ENCODE measurements at regions not wholly inside any gene's neighbourhood (a gene's known extent, or its start where the extent isn't known, plus 50 kb on each side); places are given as distances from the start of the nearest gene placed in this dataset.
"Not testable (repeated sequence)": the region's sequence is repeated elsewhere in the genome, so short reads cannot be mapped to it uniquely, and the experiment has no call there.

- DNase-seq (ENCODE audit: low read depth, low spot score) = peak; percentile 51
Observed at GRCh38 chr5:93359296-93359959, 221.6 kb downstream of the NR2F1-AS1 start.

- DNase-seq (ENCODE audit: low read depth, low spot score) = no peak
Observed at GRCh38 chr5:93358176-93358575, 222.8 kb downstream of the NR2F1-AS1 start.

- DNase-seq (ENCODE audit: low read depth, low spot score) = no peak
Observed at GRCh38 chr5:93357686-93358085, 223.3 kb downstream of the NR2F1-AS1 start.

GRCh38 chr5:93355691-93356090 lies 225.3 kb downstream of the NR2F1-AS1 start:
- no peak for DNase-seq (ENCODE audit: low read depth, low spot score)

GRCh38 chr5:93352186-93352585 lies 228.8 kb downstream of the NR2F1-AS1 start:
- DNase-seq (ENCODE audit: low read depth, low spot score) = no peak

- DNase-seq (ENCODE audit: low read depth, low spot score) = peak; percentile 59
Observed at GRCh38 chr5:93349613-93350012, 231.4 kb downstream of the NR2F1-AS1 start.

GRCh38 chr5:93348231-93348630 lies 232.8 kb downstream of the NR2F1-AS1 start:
- peak; percentile 90 for DNase-seq (ENCODE audit: low read depth, low spot score)

- not testable (repeated sequence) for DNase-seq (ENCODE audit: low read depth, low spot score)
Observed at GRCh38 chr5:93346850-93347249, 234.2 kb downstream of the NR2F1-AS1 start.

GRCh38 chr5:93346301-93346700 lies 234.7 kb downstream of the NR2F1-AS1 start:
- DNase-seq (ENCODE audit: low read depth, low spot score) = no peak

- no peak for DNase-seq (ENCODE audit: low read depth, low spot score)
Observed at GRCh38 chr5:93343570-93343969, 237.4 kb downstream of the NR2F1-AS1 start.

GRCh38 chr5:93342563-93343061 lies 238.4 kb downstream of the NR2F1-AS1 start:
- no peak for DNase-seq (ENCODE audit: low read depth, low spot score)

- DNase-seq (ENCODE audit: low read depth, low spot score) = no peak
Observed at GRCh38 chr5:93340881-93341280, 240.1 kb downstream of the NR2F1-AS1 start.

- no peak for DNase-seq (ENCODE audit: low read depth, low spot score)
Observed at GRCh38 chr5:93337138-93337537, 243.9 kb downstream of the NR2F1-AS1 start.

GRCh38 chr5:93336330-93337110 lies 244.5 kb downstream of the NR2F1-AS1 start:
- no peak for DNase-seq (ENCODE audit: low read depth, low spot score)

- DNase-seq (ENCODE audit: low read depth, low spot score) = no peak
Observed at GRCh38 chr5:93331863-93332262, 249.2 kb downstream of the NR2F1-AS1 start.

GRCh38 chr5:93331241-93331640 lies 249.8 kb downstream of the NR2F1-AS1 start:
- no peak for DNase-seq (ENCODE audit: low read depth, low spot score)

- DNase-seq (ENCODE audit: low read depth, low spot score) = no peak
Observed at GRCh38 chr5:93330506-93330905, 250.5 kb downstream of the NR2F1-AS1 start.

GRCh38 chr5:93329756-93330155 lies 251.3 kb downstream of the NR2F1-AS1 start:
- no peak for DNase-seq (ENCODE audit: low read depth, low spot score)

- no peak for DNase-seq (ENCODE audit: low read depth, low spot score)
Observed at GRCh38 chr5:93328833-93329232, 252.2 kb downstream of the NR2F1-AS1 start.

- DNase-seq (ENCODE audit: low read depth, low spot score) = no peak
Observed at GRCh38 chr5:93327605-93328004, 253.4 kb downstream of the NR2F1-AS1 start.

- no peak for DNase-seq (ENCODE audit: low read depth, low spot score)
Observed at GRCh38 chr5:93325946-93326345, 255.1 kb downstream of the NR2F1-AS1 start.

- DNase-seq (ENCODE audit: low read depth, low spot score) = no peak
Observed at GRCh38 chr5:93322974-93323860, 257.8 kb downstream of the NR2F1-AS1 start.
